ENCODE measurements at regions not wholly inside any gene's neighbourhood (a gene's known extent, or its start where the extent isn't known, plus 50 kb on each side); places are given as distances from the start of the nearest gene placed in this dataset.

GRCh38 chr13:98629055-98629454 lies 52.1 kb upstream of the STK24 start (continued):
- no peak for TF ChIP-seq NRF1 (conservative IDR thresholded peaks at IDR 0.05 in 1 of 2, IDR thresholded peaks at IDR 0.05 in 1 of 2)
- no peak for TF ChIP-seq DEAF1 (CRISPR knock-in tag; IDR thresholded peaks at IDR 0.05)
- no peak for TF ChIP-seq NEUROD1 (IDR thresholded peaks at IDR 0.05; ENCODE audit: borderline replicate concordance, low read depth, low read length, partially characterized antibody)
- no peak for TF ChIP-seq CXXC5 (CRISPR knock-in tag; IDR thresholded peaks at IDR 0.05)
- no peak for TF ChIP-seq ARID4B (CRISPR knock-in tag; IDR thresholded peaks at IDR 0.05)
- TF ChIP-seq RBM17 (IDR thresholded peaks at IDR 0.05; ENCODE audit: borderline replicate concordance, low read depth, low read length): no peak

All from K562 (cell line).